SK-N-SH (cell line): ENCODE measurements at regions not wholly inside any gene's neighbourhood (a gene's known extent, or its start where the extent isn't known, plus 50 kb on each side); places are given as distances from the start of the nearest gene placed in this dataset.

Experiments used
- CTCF ChIA-PET: fragments of 300-600, 350-600 bp; formaldehyde crosslinking; extraction: SDS; loops from one replicate; lab custom pipeline; 2021; lab: Yijun Ruan, JAX
- POLR2A ChIA-PET: fragments of 350-600 bp; sonication (Branson Sonifier 250); formaldehyde crosslinking; extraction: SDS; loops from one replicate; lab custom pipeline; 2020; ENCODE audit warnings: antibody characterized with exemption, inconsistent platforms; lab: Yijun Ruan, JAX
- DNase-seq: peaks from one replicate; pipeline ENCODE4 v3.0.0; 2012
- H2AFZ ChIP-seq: fragments of 200-600 bp; sonication (generic); 2 replicates; pipeline ENCODE4 v1.8.1; 2016; ENCODE audit warnings: antibody characterized with exemption, mild to moderate bottlenecking, low read depth
- H3F3A ChIP-seq: fragments of 200-600 bp; sonication (generic); replicated peaks from 2 replicates; pipeline ENCODE3; 2016; ENCODE audit warnings: antibody characterized with exemption, mild to moderate bottlenecking; ENCODE audit not compliant: insufficient read depth
- H3K27ac ChIP-seq, 2 experiments: fragments of 200-500 bp in 1 of 2; fragments of 200-600 bp in 1 of 2; sonication (Bioruptor generic) in 1 of 2; sonication (generic), shearing (Covaris generic) in 1 of 2; 2 replicates each; pipeline versions ENCODE4 v1.5.1 to v1.6.1; 2014 to 2016; ENCODE audit warnings: low read depth in 2 of 2, inconsistent platforms in 1 of 2, low read length in 1 of 2, mild to moderate bottlenecking in 1 of 2, mixed read lengths in 1 of 2
- H3K27me3 ChIP-seq: fragments of 200-600 bp; sonication (generic), shearing (Covaris generic); 2 replicates; pipeline ENCODE4 v1.6.1; 2016; ENCODE audit warnings: mixed run types; ENCODE audit not compliant: insufficient read depth
- H3K36me3 ChIP-seq, 2 experiments: fragments of 200-500 bp in 1 of 2; fragments of 200-600 bp in 1 of 2; sonication (Bioruptor generic) in 1 of 2; sonication (generic) in 1 of 2; replicated peaks in 1 of 2; 2 replicates each; pipeline versions ENCODE3 to v1.5.1; 2014 to 2016; ENCODE audit warnings: low read length in 1 of 2, mild to moderate bottlenecking in 1 of 2; ENCODE audit not compliant: insufficient read depth in 2 of 2, control insufficient read depth in 1 of 2
- H3K4me1 ChIP-seq, 2 experiments: fragments of 200-500 bp in 1 of 2; fragments of 200-600 bp in 1 of 2; sonication (Bioruptor generic) in 1 of 2; sonication (generic), shearing (Covaris generic) in 1 of 2; 2 replicates each; pipeline versions ENCODE4 v1.5.1 to v1.6.1; 2014 to 2016; ENCODE audit warnings: low read depth in 1 of 2, low read length in 1 of 2, mixed run types in 1 of 2; ENCODE audit not compliant: insufficient read depth in 2 of 2, control insufficient read depth in 1 of 2
- H3K4me2 ChIP-seq: fragments of 200-600 bp; sonication (generic), shearing (Covaris generic); 2 replicates; pipeline ENCODE4 v1.6.1; 2017; ENCODE audit warnings: mixed run types
- H3K4me3 ChIP-seq, 2 experiments: fragments of 200-500 bp in 1 of 2; fragments of 200-600 bp in 1 of 2; sonication (Bioruptor generic) in 1 of 2; sonication (generic), shearing (Covaris generic) in 1 of 2; 2 replicates each; pipeline versions ENCODE4 v1.5.1 to v1.8.1; 2014 to 2016; ENCODE audit warnings: low read depth in 2 of 2, inconsistent platforms in 1 of 2, low read length in 1 of 2, mild to moderate bottlenecking in 1 of 2, mixed read lengths in 1 of 2, moderate library complexity in 1 of 2
- H3K79me2 ChIP-seq: fragments of 200-600 bp; sonication (generic); 2 replicates; pipeline ENCODE4 v1.8.1; 2017; ENCODE audit warnings: mild to moderate bottlenecking; ENCODE audit not compliant: insufficient read depth
- H3K9ac ChIP-seq: fragments of 200-600 bp; sonication (generic); 2 replicates; pipeline ENCODE4 v1.6.1; 2017; ENCODE audit warnings: mixed run types
- H3K9me2 ChIP-seq: fragments of 200-600 bp; sonication (generic); 2 replicates; pipeline ENCODE4 v1.6.1; 2017; ENCODE audit warnings: mixed run types
- H3K9me3 ChIP-seq: fragments of 200-600 bp; sonication (generic); 2 replicates; pipeline ENCODE4 v1.6.1; 2017; ENCODE audit warnings: mixed run types, mild to moderate bottlenecking, moderate library complexity
- H4K20me1 ChIP-seq: fragments of 200-600 bp; sonication (generic); 2 replicates; pipeline ENCODE4 v1.6.1; 2017; ENCODE audit warnings: mild to moderate bottlenecking, mixed run types; ENCODE audit not compliant: insufficient read depth
- CHD2 ChIP-seq: fragments of 150-350 bp; IDR thresholded peaks from 2 replicates; pipeline ENCODE4 v1.6.1; 2018; ENCODE audit warnings: low read length; ENCODE audit not compliant: partially characterized antibody
- CTCF ChIP-seq: fragments of 200-600 bp; sonication (generic); IDR thresholded peaks from 2 replicates; pipeline ENCODE4 v1.6.1; 2017; ENCODE audit warnings: antibody characterized with exemption, mild to moderate bottlenecking, moderate library complexity
- ELF1 ChIP-seq: IDR thresholded peaks from 2 replicates; pipeline ENCODE4 v1.4.0; 2012
- EP300 ChIP-seq, 2 experiments: IDR thresholded peaks; 2 replicates each; pipeline versions ENCODE4 v1.4.0 to v1.6.1; 2012; ENCODE audit warnings: borderline replicate concordance in 1 of 2, low read depth in 1 of 2, low read length in 1 of 2
- EZH2phosphoT487 ChIP-seq: fragments of 200-600 bp; sonication (generic); IDR thresholded peaks from 2 replicates; pipeline ENCODE4 v1.6.1; 2017; ENCODE audit warnings: low read depth, mixed run types, mild to moderate bottlenecking, antibody characterized with exemption, moderate library complexity, borderline replicate concordance
- FOXJ3 ChIP-seq: sonication (generic); formaldehyde crosslinking; IDR thresholded peaks from 2 replicates; pipeline ENCODE4 v1.5.1; 2020; ENCODE audit warnings: mild to moderate bottlenecking, missing genetic modification reagents
- GABPA ChIP-seq: IDR thresholded peaks from 2 replicates; pipeline ENCODE4 v1.4.0; 2012; ENCODE audit warnings: low read depth, mild to moderate bottlenecking
- GATA2 ChIP-seq: sonication (generic); formaldehyde crosslinking; IDR thresholded peaks from 2 replicates; pipeline ENCODE4 v1.5.0; 2020; ENCODE audit warnings: mild to moderate bottlenecking, missing genetic modification reagents
- IRF3 ChIP-seq: fragments of 150-350 bp; IDR thresholded peaks from 2 replicates; pipeline ENCODE4 v1.6.1; 2016; ENCODE audit warnings: mild to moderate bottlenecking, low read depth, low read length
- JUND ChIP-seq: IDR thresholded peaks from 2 replicates; pipeline ENCODE4 v1.4.0; 2012
- MAX ChIP-seq: IDR thresholded peaks from 2 replicates; pipeline ENCODE4 v1.4.0; 2012; ENCODE audit warnings: low read depth
- NRF1 ChIP-seq: IDR thresholded peaks from 2 replicates; pipeline ENCODE4 v1.6.1; 2012; ENCODE audit warnings: low read depth, mild to moderate bottlenecking, low read length
- PBX3 ChIP-seq: IDR thresholded peaks from 2 replicates; pipeline ENCODE4; 2012
- RAD21 ChIP-seq: IDR thresholded peaks from 2 replicates; pipeline ENCODE4 v1.6.1; 2012; ENCODE audit warnings: mild to moderate bottlenecking, low read length
- RCOR1 ChIP-seq: fragments of 150-350 bp; IDR thresholded peaks from 2 replicates; pipeline ENCODE4 v1.6.1; 2017; ENCODE audit warnings: antibody characterized with exemption, low read length
- RFX5 ChIP-seq: IDR thresholded peaks from 2 replicates; pipeline ENCODE4 v1.6.1; 2012; ENCODE audit warnings: mild to moderate bottlenecking, improper control_type of control experiment, low read length
- SMC3 ChIP-seq: IDR thresholded peaks from 2 replicates; pipeline ENCODE4 v1.6.1; 2012; ENCODE audit warnings: low read depth, low read length, improper control_type of control experiment
- TAF1 ChIP-seq: IDR thresholded peaks from 2 replicates; pipeline ENCODE4 v1.6.1; 2012; ENCODE audit warnings: low read depth, mild to moderate bottlenecking, low read length, moderate library complexity, borderline replicate concordance
- USF2 ChIP-seq: fragments of 150-350 bp; IDR thresholded peaks from 2 replicates; pipeline ENCODE4 v1.6.1; 2017; ENCODE audit warnings: antibody characterized with exemption, low read length, low read depth, borderline replicate concordance
- YY1 ChIP-seq: IDR thresholded peaks from 2 replicates; pipeline ENCODE4 v1.4.0; 2012; ENCODE audit warnings: low read depth, mild to moderate bottlenecking
- WGBS: methylation state at CpG from one replicate; pipeline ENCODE4 v1.1.6; 2017; ENCODE audit warnings: low lambda C conversion rate; 5-methylcytosine and 5-hydroxymethylcytosine counted together

GRCh38 chr22:47656806-47657205 is 894.4 kb downstream of the TBC1D22A start:
- no peak for TF ChIP-seq MAX
- no peak for TF ChIP-seq PBX3
- TF ChIP-seq FOXJ3 (CRISPR knock-in tag) = no peak
- TF ChIP-seq GATA2 (CRISPR knock-in tag) = no peak
- Histone ChIP-seq H3K4me2 (no peak overlapping the region), H3K9me3 (no peaks in the 10 kb centered on the region), H3F3A (no peaks in the 10 kb centered on the region), H3K79me2 (no peaks in the 10 kb centered on the region), H4K20me1 (no peaks in the 10 kb centered on the region), H3K27me3 (no peaks in the 10 kb centered on the region), H3K4me1 (peaks cover 0 to 5% of the 10 kb centered on the region in 2 experiments; a peak in 1 of 4 replicates), H3K36me3 (no peaks in the 10 kb centered on the region), H3K4me3 (no peak overlapping the region), H3K9ac (no peak overlapping the region), H3K27ac (no peak overlapping the region), H3K9me2 (no peaks in the 10 kb centered on the region), H2AFZ (no peak overlapping the region)
- POLR2A ChIA-PET = no interaction called here
- no peak for DNase-seq
- WGBS = 47% methylated on average over 6 of the region's 8 CpGs
- CTCF ChIA-PET = no interaction called here

- no peaks in the 10 kb centered on the region for H3K9me3 ChIP-seq
- H3K4me1 ChIP-seq = peaks cover 0 to 5% of the 10 kb centered on the region in 2 experiments; a peak in 1 of 4 replicates
- no peak overlapping the region for H3K27ac ChIP-seq
- ChIA-PET CTCF (no interaction called here), POLR2A (no interaction called here)
- H3K36me3 ChIP-seq = no peaks in the 10 kb centered on the region
- H4K20me1 ChIP-seq = no peaks in the 10 kb centered on the region
- no peak overlapping the region for H3K4me2 ChIP-seq
- H3K4me3 ChIP-seq = no peak overlapping the region
- DNase-seq = no peak
- no peaks in the 10 kb centered on the region for H3K9me2 ChIP-seq
- no peaks in the 10 kb centered on the region for H3K79me2 ChIP-seq
- TF ChIP-seq GABPA = no peak
- no peak for TF ChIP-seq FOXJ3 (CRISPR knock-in tag)
- TF ChIP-seq CHD2 = no peak
- no peak for TF ChIP-seq EP300 (IDR thresholded peaks at IDR 0.05; ENCODE audit: borderline replicate concordance in 1 of 2, low read depth in 1 of 2, low read length in 1 of 2)
- no peak for TF ChIP-seq JUND
- TF ChIP-seq EZH2phosphoT487 = no peak
- no peak for TF ChIP-seq SMC3
- TF ChIP-seq RFX5 = no peak
- TF ChIP-seq RCOR1 = no peak
- no peak for TF ChIP-seq MAX
- TF ChIP-seq YY1 = no peak
- no peak for TF ChIP-seq ELF1
- no peak for TF ChIP-seq USF2
- no peak for TF ChIP-seq IRF3
- no peak for TF ChIP-seq NRF1
- TF ChIP-seq TAF1 = no peak
- no peak for TF ChIP-seq RAD21
- TF ChIP-seq CTCF = no peak
- no peaks in the 10 kb centered on the region for H3F3A ChIP-seq
- 41% methylated on average over 3 of the region's 3 CpGs for WGBS
- no peaks in the 10 kb centered on the region for H3K27me3 ChIP-seq
- H3K9ac ChIP-seq = no peak overlapping the region
- no peak overlapping the region for H2AFZ ChIP-seq
Measured at GRCh38 chr22:47655930-47656329, 893.5 kb downstream of the TBC1D22A start.
